GM19239 (cell line): ENCODE measurements at regions not wholly inside any gene's neighbourhood (a gene's known extent, or its start where the extent isn't known, plus 50 kb on each side); places are given as distances from the start of the nearest gene placed in this dataset.

Source experiments
- DNase-seq: peaks from one replicate; pipeline ENCODE4 v3.0.0; 2011; ENCODE audit warnings: low spot score; ENCODE audit not compliant: insufficient read length
- FAIRE-seq: peaks from 2 replicates; lab custom pipeline; 2011; peaks lifted over from hg19 to GRCh38; lab: Jason Lieb, UNC

GRCh38 chr4:123990310-123990870, 593.8 kb downstream of the SPRY1 start:
- FAIRE-seq (no peak), DNase-seq (no peak)

- DNase-seq (no peak), FAIRE-seq (no peak)
Measured at GRCh38 chr4:123994917-123995316, 598.3 kb downstream of the SPRY1 start.

GRCh38 chr4:123995936-123996335, 599.3 kb downstream of the SPRY1 start:
- FAIRE-seq (no peak), DNase-seq (no peak)

GRCh38 chr4:123996718-123997510, 600.3 kb downstream of the SPRY1 start:
- DNase-seq = no peak
- no peak for FAIRE-seq

- FAIRE-seq = no peak
Measured at GRCh38 chr4:123997776-123998449, 601.3 kb downstream of the SPRY1 start.

GRCh38 chr4:124000233-124000632, 603.6 kb downstream of the SPRY1 start:
- FAIRE-seq = no peak
- no peak for DNase-seq

More at GRCh38 chr4:123997776-123998449, 601.3 kb downstream of the SPRY1 start:
- DNase-seq = no peak

- DNase-seq (no peak), FAIRE-seq (no peak)
Measured at GRCh38 chr4:124015766-124016165, 619.2 kb downstream of the SPRY1 start.

- DNase-seq (no peak), FAIRE-seq (no peak)
Measured at GRCh38 chr4:124017185-124017785, 620.7 kb downstream of the SPRY1 start.

GRCh38 chr4:124018383-124019317, 622.1 kb downstream of the SPRY1 start:
- DNase-seq (peak; percentile 27), FAIRE-seq (peak; percentile 80)

- FAIRE-seq (peak; percentile 8), DNase-seq (no peak)
Measured at GRCh38 chr4:124019749-124020549, 623.4 kb downstream of the SPRY1 start.

GRCh38 chr4:124025000-124025399, 628.4 kb downstream of the SPRY1 start:
- no peak for DNase-seq
- no peak for FAIRE-seq

- FAIRE-seq (no peak), DNase-seq (no peak)
Measured at GRCh38 chr4:124025428-124025827, 628.8 kb downstream of the SPRY1 start.

GRCh38 chr4:124028182-124028581, 631.6 kb downstream of the SPRY1 start:
- no peak for DNase-seq
- no peak for FAIRE-seq

- DNase-seq = no peak
- no peak for FAIRE-seq
Measured at GRCh38 chr4:124030147-124030546, 633.6 kb downstream of the SPRY1 start.

- no peak for DNase-seq
- FAIRE-seq = no peak
Measured at GRCh38 chr4:124032035-124032434, 635.4 kb downstream of the SPRY1 start.

GRCh38 chr4:124035364-124036041, 638.9 kb downstream of the SPRY1 start:
- no peak for DNase-seq
- FAIRE-seq = no peak

- DNase-seq (no peak), FAIRE-seq (no peak)
Measured at GRCh38 chr4:124037236-124037635, 640.6 kb downstream of the SPRY1 start.

GRCh38 chr4:124044330-124044729, 647.7 kb downstream of the SPRY1 start:
- FAIRE-seq (no peak), DNase-seq (no peak)

GRCh38 chr4:124044867-124045266, 648.3 kb downstream of the SPRY1 start:
- no peak for FAIRE-seq
- no peak for DNase-seq
